GM19239 (cell line): ENCODE measurements at regions not wholly inside any gene's neighbourhood (a gene's known extent, or its start where the extent isn't known, plus 50 kb on each side); places are given as distances from the start of the nearest gene placed in this dataset.
"Not testable (repeated sequence)": the region's sequence is repeated elsewhere in the genome, so short reads cannot be mapped to it uniquely, and the experiment has no call there.

Source experiments
- DNase-seq: peaks from one replicate; pipeline ENCODE4 v3.0.0; 2011; ENCODE audit warnings: low spot score; ENCODE audit not compliant: insufficient read length
- FAIRE-seq: peaks from 2 replicates; lab custom pipeline; 2011; peaks lifted over from hg19 to GRCh38; lab: Jason Lieb, UNC

DNA sequence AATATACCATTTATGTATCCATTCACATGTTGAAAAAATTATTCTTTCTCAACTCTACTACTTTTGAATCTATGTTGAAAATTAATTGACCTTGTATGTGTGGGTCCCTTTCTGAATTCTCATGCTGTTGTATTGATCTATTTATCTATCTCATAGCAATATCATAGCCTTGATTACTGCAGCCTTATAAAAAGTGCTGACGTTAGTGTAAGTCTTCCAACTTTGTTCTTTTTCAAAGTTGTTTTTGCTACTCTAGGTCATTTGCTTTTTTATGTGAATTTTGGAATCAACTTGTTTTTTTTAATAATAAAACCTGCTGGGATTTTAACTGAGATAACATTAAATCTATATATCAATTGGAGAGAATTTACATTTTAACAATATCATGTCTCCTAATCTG is 52.2 kb upstream of the PAX3 start:
- no peak for DNase-seq
- no peak for FAIRE-seq

- DNase-seq (no peak), FAIRE-seq (no peak)
Observed at GRCh38 chr2:222352981-222353380, 54.2 kb upstream of the PAX3 start.

- no peak for DNase-seq
Observed at GRCh38 chr2:222353993-222354392, 55.2 kb upstream of the PAX3 start.

GRCh38 chr2:222355860-222356259 is 57.1 kb upstream of the PAX3 start:
- FAIRE-seq: no peak
- no peak for DNase-seq

More at GRCh38 chr2:222353993-222354392, 55.2 kb upstream of the PAX3 start:
- no peak for FAIRE-seq

- no peak for FAIRE-seq
- no peak for DNase-seq
Observed at GRCh38 chr2:222357930-222358329, 59.1 kb upstream of the PAX3 start.

- no peak for FAIRE-seq
- DNase-seq: no peak
Observed at GRCh38 chr2:222358876-222359275, 60.1 kb upstream of the PAX3 start.

GRCh38 chr2:222360146-222360545 is 61.3 kb upstream of the PAX3 start:
- FAIRE-seq: no peak

GRCh38 chr2:222360997-222361396 is 62.2 kb upstream of the PAX3 start:
- DNase-seq (no peak), FAIRE-seq (no peak)

More at GRCh38 chr2:222360146-222360545, 61.3 kb upstream of the PAX3 start:
- DNase-seq: no peak

DNA sequence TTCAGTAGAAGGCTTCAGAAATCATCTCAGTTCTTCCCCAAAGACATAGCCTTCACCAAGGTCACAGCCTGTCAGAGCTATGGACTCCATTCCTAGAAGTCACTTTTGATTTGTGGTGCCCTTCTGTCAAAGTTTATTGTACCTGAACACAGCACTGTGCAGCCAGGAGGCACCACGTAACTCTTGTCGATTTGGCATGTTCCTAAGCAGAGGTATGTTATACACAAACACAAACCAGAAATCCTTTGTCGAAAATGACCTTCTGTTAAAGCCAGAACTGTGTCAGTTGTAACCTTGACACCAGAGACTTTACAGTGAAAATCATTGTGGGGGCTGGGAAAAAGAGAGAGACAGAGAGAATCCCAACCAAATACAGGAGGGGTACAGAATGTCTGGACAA is 62.6 kb upstream of the SGPP2 start:
- DNase-seq (no peak), FAIRE-seq (no peak)

DNA sequence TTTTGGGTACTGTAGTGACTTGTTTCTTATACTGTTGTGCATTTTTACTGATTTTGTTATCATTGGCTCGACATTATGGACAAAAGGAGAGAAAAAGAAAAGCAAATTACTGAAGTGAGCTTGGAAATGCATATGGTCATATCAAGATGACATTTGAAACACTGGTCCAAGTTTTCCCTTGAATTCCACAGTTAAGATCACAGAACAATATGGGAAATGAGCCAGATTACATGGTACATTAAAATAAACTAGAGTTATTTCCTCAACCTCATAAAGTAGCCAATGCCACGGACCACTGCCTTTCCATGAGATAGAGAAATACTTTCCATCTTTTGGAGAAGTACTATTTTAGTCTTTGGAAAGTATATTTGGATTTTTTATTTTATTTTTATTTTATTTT is 62.0 kb upstream of the SGPP2 start:
- FAIRE-seq: no peak
- no peak for DNase-seq

DNA sequence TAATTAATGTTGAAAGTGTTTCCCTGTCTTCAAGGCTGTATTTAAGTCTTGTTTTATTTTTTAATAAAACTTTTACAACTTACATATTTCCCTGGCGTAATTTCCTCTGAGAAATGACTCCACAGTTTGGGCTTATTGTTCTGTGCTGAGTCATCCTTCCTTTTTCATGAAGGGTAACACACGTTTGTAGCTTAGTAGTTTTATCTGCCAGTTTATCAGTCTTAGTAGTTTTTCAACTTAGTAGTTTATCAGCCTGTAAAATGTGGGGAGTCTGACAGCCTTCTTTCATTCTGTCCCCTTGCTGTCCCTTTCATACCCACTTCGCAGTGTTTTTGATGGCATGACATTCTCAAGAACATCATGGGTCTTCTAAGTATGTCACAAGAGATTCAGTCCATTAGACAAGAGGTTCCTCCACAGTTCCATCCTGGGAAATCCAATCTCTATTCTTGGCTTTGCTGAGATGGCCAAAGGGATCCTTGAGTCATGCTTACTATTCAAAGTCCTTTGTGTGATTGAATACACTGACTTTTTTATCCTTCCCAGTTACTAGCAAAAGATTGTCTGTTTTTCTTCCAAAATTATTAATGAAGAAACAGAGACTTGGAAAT is 60.0 kb upstream of the SGPP2 start:
- FAIRE-seq (peak; percentile 53), DNase-seq (no peak)

DNA sequence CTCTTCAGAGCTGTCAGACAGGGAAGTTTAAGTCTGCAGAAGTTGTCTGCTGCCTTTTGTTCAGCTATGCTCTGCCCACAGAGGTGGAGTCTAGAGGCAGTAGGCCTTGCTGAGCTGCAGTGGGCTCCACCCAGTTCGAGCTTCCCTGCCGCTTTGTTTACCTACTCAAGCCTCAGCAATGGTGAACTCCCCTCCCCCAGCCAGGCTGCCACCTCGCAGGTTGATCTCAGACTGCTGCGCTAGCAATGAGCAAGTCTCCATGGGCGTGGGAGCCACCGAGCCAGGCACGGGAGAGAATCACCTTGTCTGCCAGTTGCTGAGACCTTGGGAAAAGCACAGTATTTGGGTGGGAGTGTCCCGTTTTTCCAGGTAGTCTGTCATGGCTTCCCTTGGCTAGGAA is 56.1 kb upstream of the SGPP2 start:
- DNase-seq, FAIRE-seq: not testable (repeated sequence)

DNA sequence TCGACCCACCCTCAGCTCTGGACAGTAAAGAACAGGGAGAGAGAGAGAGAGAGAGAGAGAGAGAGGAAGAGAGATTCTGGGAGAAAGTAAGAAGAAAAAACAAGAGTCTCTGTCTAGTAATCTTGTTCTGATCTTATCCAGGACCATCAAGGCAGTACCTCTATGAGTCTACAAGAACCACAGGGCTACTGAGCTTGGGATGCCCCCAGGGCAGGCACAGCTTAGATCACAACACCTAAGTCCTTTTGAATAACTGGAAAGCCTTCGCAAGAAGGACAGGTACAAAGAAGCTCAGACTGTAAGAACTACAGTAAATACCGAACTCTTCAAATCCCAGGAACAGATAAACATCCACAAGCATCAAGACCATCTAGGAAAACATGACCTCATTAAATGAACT is 51.4 kb upstream of the SGPP2 start:
- DNase-seq (no peak), FAIRE-seq (no peak)
